Suprapubic skin (tissue), 4 donors: ENCODE measurements at regions not wholly inside any gene's neighbourhood (a gene's known extent, or its start where the extent isn't known, plus 50 kb on each side); places are given as distances from the start of the nearest gene placed in this dataset.

Experiments
- DNase-seq, 2 donors: peaks; one replicate each; pipeline ENCODE4 v3.0.0-alpha.2; 2019; ENCODE audit warnings: low spot score in 2 of 2
- H3K27ac ChIP-seq: fragments of 200-600 bp; sonication (generic); one replicate; pipeline ENCODE4 v1.5.1; 2019
- H3K27me3 ChIP-seq: fragments of 200-600 bp; sonication (generic); one replicate; pipeline ENCODE4 v1.5.1; 2019
- H3K36me3 ChIP-seq: fragments of 200-600 bp; sonication (generic); one replicate; pipeline ENCODE4 v1.5.1; 2019
- H3K4me1 ChIP-seq: fragments of 200-600 bp; sonication (generic); one replicate; pipeline ENCODE4 v1.5.1; 2019
- H3K4me3 ChIP-seq: fragments of 200-600 bp; sonication (generic); one replicate; pipeline ENCODE4 v1.5.1; 2019; ENCODE audit warnings: mild to moderate bottlenecking
- H3K9me3 ChIP-seq: fragments of 200-600 bp; sonication (generic); one replicate; pipeline ENCODE4 v1.5.1; 2019
- EP300 ChIP-seq: sonication (generic); formaldehyde crosslinking; IDR thresholded peaks from one replicate; pipeline ENCODE4 v1.6.1; 2017; ENCODE audit warnings: antibody characterized with exemption
- POLR2A ChIP-seq, 2 donors: fragments of 450-650 bp; IDR thresholded peaks; one replicate each; pipeline ENCODE4 v1.6.1; 2017; ENCODE audit warnings: antibody characterized with exemption in 2 of 2, mild to moderate bottlenecking in 2 of 2, moderate library complexity in 2 of 2
- POLR2AphosphoS5 ChIP-seq, 3 donors: sonication (generic); formaldehyde crosslinking; IDR thresholded peaks; one replicate each; pipeline ENCODE4 v1.6.1; 2017; ENCODE audit warnings: antibody characterized with exemption in 3 of 3
- WGBS: methylation state at CpG from one replicate; pipeline ENCODE4 v1.1.5; 2018; 5-methylcytosine and 5-hydroxymethylcytosine counted together
- TF ChIP-seq, protein P1 (sequence below), 2 donors: fragments of 200-600 bp in 1 of 2; fragments of 450-650 bp in 1 of 2; sonication (generic) in 1 of 2; IDR thresholded peaks; one replicate each; pipeline ENCODE4 v1.5.1; 2016 to 2019; ENCODE audit warnings: antibody characterized with exemption in 2 of 2, mild to moderate bottlenecking in 1 of 2, moderate library complexity in 1 of 2

DNA sequence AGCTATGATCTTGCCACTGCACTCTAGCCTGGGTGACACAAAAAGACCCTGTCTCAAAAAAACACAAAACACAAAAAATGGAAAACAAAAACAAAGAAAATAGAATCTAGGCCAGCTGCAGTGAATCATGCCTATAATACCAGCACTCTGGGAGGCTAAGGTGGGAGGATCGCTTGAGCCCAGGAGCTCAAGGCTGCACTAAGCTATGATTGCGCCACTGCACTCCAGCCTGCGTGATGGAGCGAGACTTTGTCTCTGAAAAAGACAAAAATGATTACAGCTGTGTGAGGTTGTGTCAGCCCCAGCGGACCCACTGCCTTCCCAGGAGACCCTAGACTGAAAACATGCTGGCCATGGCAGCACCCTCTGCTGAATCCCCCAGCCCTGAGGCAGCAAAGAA is 80.2 kb upstream of the ZBTB40 start:
- no peak for TF ChIP-seq POLR2A (IDR thresholded peaks at IDR 0.05)
- TF ChIP-seq EP300, result no peak
- TF ChIP-seq POLR2AphosphoS5 (IDR thresholded peaks at IDR 0.05), result no peak
- TF ChIP-seq, protein P1, sequence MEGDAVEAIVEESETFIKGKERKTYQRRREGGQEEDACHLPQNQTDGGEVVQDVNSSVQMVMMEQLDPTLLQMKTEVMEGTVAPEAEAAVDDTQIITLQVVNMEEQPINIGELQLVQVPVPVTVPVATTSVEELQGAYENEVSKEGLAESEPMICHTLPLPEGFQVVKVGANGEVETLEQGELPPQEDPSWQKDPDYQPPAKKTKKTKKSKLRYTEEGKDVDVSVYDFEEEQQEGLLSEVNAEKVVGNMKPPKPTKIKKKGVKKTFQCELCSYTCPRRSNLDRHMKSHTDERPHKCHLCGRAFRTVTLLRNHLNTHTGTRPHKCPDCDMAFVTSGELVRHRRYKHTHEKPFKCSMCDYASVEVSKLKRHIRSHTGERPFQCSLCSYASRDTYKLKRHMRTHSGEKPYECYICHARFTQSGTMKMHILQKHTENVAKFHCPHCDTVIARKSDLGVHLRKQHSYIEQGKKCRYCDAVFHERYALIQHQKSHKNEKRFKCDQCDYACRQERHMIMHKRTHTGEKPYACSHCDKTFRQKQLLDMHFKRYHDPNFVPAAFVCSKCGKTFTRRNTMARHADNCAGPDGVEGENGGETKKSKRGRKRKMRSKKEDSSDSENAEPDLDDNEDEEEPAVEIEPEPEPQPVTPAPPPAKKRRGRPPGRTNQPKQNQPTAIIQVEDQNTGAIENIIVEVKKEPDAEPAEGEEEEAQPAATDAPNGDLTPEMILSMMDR (IDR thresholded peaks at IDR 0.05), result no peak

DNA sequence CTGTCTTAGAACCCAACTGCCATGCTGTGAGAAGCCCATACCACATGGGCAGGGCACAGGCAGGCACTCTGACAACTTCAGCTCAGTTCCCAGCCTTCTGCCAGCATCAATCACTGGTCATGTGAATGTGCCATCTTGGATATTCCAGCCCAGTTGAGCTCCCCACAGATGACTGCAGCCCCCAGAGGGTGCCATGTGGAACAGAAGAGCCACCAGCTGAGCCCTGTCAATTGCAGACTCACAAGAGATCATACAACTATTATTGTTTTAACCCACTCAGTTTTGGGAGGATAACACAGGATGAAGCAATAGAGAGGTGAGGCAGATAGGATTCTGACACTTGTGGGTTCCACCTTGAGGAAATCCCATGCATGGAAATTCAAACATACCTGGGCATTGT is 78.4 kb upstream of the ZBTB40 start:
- Histone ChIP-seq H3K27ac (no peak overlapping the region), H3K36me3 (no peaks in the 10 kb centered on the region), H3K4me1 (no peaks in the 10 kb centered on the region), H3K27me3 (peaks cover 3% of the 10 kb centered on the region), H3K4me3 (no peak overlapping the region), H3K9me3 (no peaks in the 10 kb centered on the region)
- TF ChIP-seq POLR2A (IDR thresholded peaks at IDR 0.05), result no peak
- TF ChIP-seq, protein P1 (IDR thresholded peaks at IDR 0.05), result no peak
- no peak for TF ChIP-seq EP300
- TF ChIP-seq POLR2AphosphoS5 (IDR thresholded peaks at IDR 0.05), result no peak
- DNase-seq, result no peak

More for the DNA sequence above, 80.2 kb upstream of the ZBTB40 start:
- peaks cover 12% of the 10 kb centered on the region for H3K27me3 ChIP-seq
- no peak overlapping the region for H3K27ac ChIP-seq
- no peaks in the 10 kb centered on the region for H3K9me3 ChIP-seq
- WGBS, result 92% methylated on average over 5 of the region's 5 CpGs
- no peaks in the 10 kb centered on the region for H3K36me3 ChIP-seq
- no peak overlapping the region for H3K4me3 ChIP-seq
- no peaks in the 10 kb centered on the region for H3K4me1 ChIP-seq
- no peak for DNase-seq

DNA sequence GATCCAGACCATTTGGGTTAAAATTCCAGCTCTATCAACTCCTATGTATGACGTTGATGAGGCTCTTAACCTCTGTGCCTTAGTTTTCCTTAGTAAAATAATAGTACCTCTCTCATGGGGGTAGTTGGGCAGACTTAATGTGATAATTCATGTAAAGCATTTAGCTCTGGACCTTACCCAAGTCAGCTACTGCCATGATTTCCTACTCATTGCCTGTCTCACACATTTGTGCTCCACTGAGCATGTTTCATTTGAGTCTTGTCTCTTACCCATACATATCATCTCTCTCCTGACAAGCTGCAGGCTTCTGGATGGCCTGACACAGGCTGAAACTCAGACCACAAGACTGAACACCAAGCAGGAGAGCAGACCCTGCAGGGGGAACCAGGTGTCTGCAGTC is 77.7 kb upstream of the ZBTB40 start:
- Histone ChIP-seq H3K4me3 (no peak overlapping the region), H3K36me3 (no peaks in the 10 kb centered on the region), H3K4me1 (no peaks in the 10 kb centered on the region), H3K27me3 (no peaks in the 10 kb centered on the region), H3K27ac (no peak overlapping the region), H3K9me3 (no peaks in the 10 kb centered on the region)
- 87% methylated on average over 1 of the region's 1 CpG for WGBS
- TF ChIP-seq POLR2AphosphoS5 (IDR thresholded peaks at IDR 0.05) (no peak), POLR2A (IDR thresholded peaks at IDR 0.05) (no peak), EP300 (no peak)
- TF ChIP-seq, protein P1 (IDR thresholded peaks at IDR 0.05), result no peak
- no peak for DNase-seq

DNA sequence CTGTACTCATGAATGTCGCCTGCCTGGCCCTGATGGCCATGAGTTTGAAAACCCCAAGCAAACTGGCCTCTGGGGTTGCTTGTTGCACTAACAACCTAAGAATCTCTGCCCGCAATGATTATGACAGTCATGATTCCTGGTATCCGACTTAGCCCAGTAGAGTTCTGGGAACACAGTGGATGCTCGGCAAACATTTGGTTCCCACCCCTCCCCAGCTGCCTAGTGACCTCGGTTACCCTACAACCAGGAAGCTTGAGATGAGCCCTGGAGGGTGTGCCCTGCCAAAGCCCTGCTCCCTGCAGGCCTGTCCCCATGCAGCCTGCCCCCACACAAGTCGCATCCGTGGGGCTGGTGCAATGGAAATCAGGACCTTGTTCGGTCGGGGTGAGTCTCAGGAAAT is 76.0 kb upstream of the ZBTB40 start:
- Histone ChIP-seq H3K9me3 (no peaks in the 10 kb centered on the region), H3K27ac (no peak overlapping the region), H3K27me3 (peaks cover 3% of the 10 kb centered on the region), H3K4me1 (no peaks in the 10 kb centered on the region), H3K4me3 (no peak overlapping the region), H3K36me3 (no peaks in the 10 kb centered on the region)
- 73% methylated on average over 5 of the region's 9 CpGs for WGBS
- TF ChIP-seq, protein P1 (IDR thresholded peaks at IDR 0.05), result no peak
- TF ChIP-seq EP300, result no peak
- no peak for TF ChIP-seq POLR2AphosphoS5 (IDR thresholded peaks at IDR 0.05)
- TF ChIP-seq POLR2A (IDR thresholded peaks at IDR 0.05), result no peak
- no peak for DNase-seq

DNA sequence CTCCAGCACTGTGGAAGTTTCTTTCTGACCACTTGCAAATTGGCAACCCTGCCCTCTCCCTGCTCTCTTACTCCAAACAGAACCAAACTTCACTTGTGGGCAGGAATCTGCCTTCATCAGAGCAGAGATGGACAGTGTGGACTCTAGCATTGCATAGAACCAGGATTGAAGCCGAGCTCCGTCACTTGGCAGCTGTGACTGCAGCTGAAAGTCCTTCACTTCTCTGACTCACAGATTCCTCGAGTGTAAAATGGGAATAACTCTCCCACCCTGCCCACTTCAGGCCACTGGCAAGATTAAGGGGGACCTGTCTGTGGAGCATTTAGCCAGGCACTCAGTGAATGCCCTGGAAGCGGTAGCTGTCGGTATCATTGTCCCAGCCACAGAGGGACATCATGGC is 75.7 kb upstream of the ZBTB40 start:
- no peak for DNase-seq
- H3K4me1 ChIP-seq, result no peaks in the 10 kb centered on the region
- no peak overlapping the region for H3K4me3 ChIP-seq
- H3K36me3 ChIP-seq, result no peaks in the 10 kb centered on the region
- 88% methylated on average over 4 of the region's 5 CpGs for WGBS
- H3K27me3 ChIP-seq, result peaks cover 3% of the 10 kb centered on the region
- no peak overlapping the region for H3K27ac ChIP-seq
- TF ChIP-seq, protein P1 (IDR thresholded peaks at IDR 0.05), result no peak
- TF ChIP-seq EP300, result no peak
- no peak for TF ChIP-seq POLR2A (IDR thresholded peaks at IDR 0.05)
- TF ChIP-seq POLR2AphosphoS5 (IDR thresholded peaks at IDR 0.05), result no peak
- no peaks in the 10 kb centered on the region for H3K9me3 ChIP-seq
